Tibial artery (tissue), 4 donors: ENCODE measurements at regions not wholly inside any gene's neighbourhood (a gene's known extent, or its start where the extent isn't known, plus 50 kb on each side); places are given as distances from the start of the nearest gene placed in this dataset.

Experiments
- DNase-seq, 2 donors: peaks; one replicate each; pipeline ENCODE4 v3.0.0-alpha.2; 2019
- H3K27ac ChIP-seq, 2 donors: fragments of 200-600 bp; sonication (generic) in 1 of 2; 1 replicate in 1 of 2; 2 replicates in 1 of 2; pipeline ENCODE4 v1.5.1; 2018 to 2019; ENCODE audit warnings: mild to moderate bottlenecking in 1 of 2
- H3K27me3 ChIP-seq, 2 donors: fragments of 200-600 bp; sonication (generic) in 1 of 2; one replicate each; pipeline versions ENCODE4 v1.5.1 to v1.6.0; 2016 to 2019
- H3K36me3 ChIP-seq, 3 donors: fragments of 200-600 bp; sonication (generic) in 2 of 3; one replicate each; pipeline ENCODE4 v1.5.1; 2016 to 2019; ENCODE audit warnings: mild to moderate bottlenecking in 2 of 3
- H3K4me1 ChIP-seq, 4 donors: fragments of 200-600 bp; sonication (generic) in 2 of 4; 1 replicate in 3 of 4; 2 replicates in 1 of 4; pipeline ENCODE4 v1.5.1; 2016 to 2019
- H3K4me3 ChIP-seq, 2 donors: fragments of 200-600 bp; sonication (generic) in 1 of 2; 1 replicate in 1 of 2; 2 replicates in 1 of 2; pipeline ENCODE4 v1.5.1; 2018 to 2019; ENCODE audit warnings: mild to moderate bottlenecking in 2 of 2
- H3K9me3 ChIP-seq, 3 donors: fragments of 200-600 bp; sonication (generic) in 1 of 3; one replicate each; pipeline ENCODE4 v1.5.1; 2016 to 2019
- CTCF ChIP-seq, 2 experiments: fragments of 200-600 bp in 1 of 2; fragments of 450-650 bp in 1 of 2; IDR thresholded peaks; one replicate each; pipeline ENCODE4 v1.5.1; 2017 to 2019; ENCODE audit warnings: antibody characterized with exemption in 2 of 2, mild to moderate bottlenecking in 1 of 2, moderate library complexity in 1 of 2
- intact Hi-C: fragments of 100-400 bp; cut with DNase I; formaldehyde crosslinking; loops from one replicate; pipeline ENCODE4 v1.15.0; 2023; ENCODE audit warnings: low total_unique reads

- intact Hi-C loops: no loop called here
- DNase-seq: no peak
Observed at GRCh38 chr2:128751746-128752145, 433.1 kb upstream of the HS6ST1 start.

GRCh38 chr2:128752691-128753263 is 434.1 kb upstream of the HS6ST1 start:
- peaks cover 0 to 4% of the 10 kb centered on the region in 2 donors for H3K27me3 ChIP-seq
- H3K4me3 ChIP-seq: no peak overlapping the region
- no peak for TF ChIP-seq CTCF (IDR thresholded peaks at IDR 0.05)
- no peak for DNase-seq
- H3K27ac ChIP-seq: no peak overlapping the region
- intact Hi-C loops: no loop called here
- no peaks in the 10 kb centered on the region for H3K36me3 ChIP-seq
- peaks cover 0 to 9% (median 0%) of the 10 kb centered on the region in 4 donors for H3K4me1 ChIP-seq
- no peaks in the 10 kb centered on the region for H3K9me3 ChIP-seq

More at GRCh38 chr2:128751746-128752145, 433.1 kb upstream of the HS6ST1 start:
- Histone ChIP-seq H3K9me3 (no peaks in the 10 kb centered on the region), H3K27me3 (peaks cover 0 to 4% of the 10 kb centered on the region in 2 donors), H3K36me3 (no peaks in the 10 kb centered on the region), H3K4me3 (no peak overlapping the region), H3K4me1 (peaks cover 0 to 10% (median 0%) of the 10 kb centered on the region in 4 donors), H3K27ac (no peak overlapping the region)
- TF ChIP-seq CTCF (IDR thresholded peaks at IDR 0.05): no peak

- Histone ChIP-seq H3K9me3 (no peaks in the 10 kb centered on the region), H3K4me3 (no peak overlapping the region), H3K27ac (no peak overlapping the region), H3K4me1 (peaks cover 0 to 9% (median 0%) of the 10 kb centered on the region in 4 donors), H3K27me3 (peaks cover 0 to 4% of the 10 kb centered on the region in 2 donors), H3K36me3 (no peaks in the 10 kb centered on the region)
- intact Hi-C loops: no loop called here
- TF ChIP-seq CTCF (IDR thresholded peaks at IDR 0.05): no peak
- DNase-seq: no peak
Observed at GRCh38 chr2:128753321-128753720, 434.7 kb upstream of the HS6ST1 start.

GRCh38 chr2:128753800-128754199 is 435.1 kb upstream of the HS6ST1 start:
- Histone ChIP-seq H3K4me1 (peaks cover 0 to 9% (median 0%) of the 10 kb centered on the region in 4 donors), H3K9me3 (no peaks in the 10 kb centered on the region), H3K36me3 (no peaks in the 10 kb centered on the region), H3K27me3 (peaks cover 0 to 4% of the 10 kb centered on the region in 2 donors), H3K27ac (no peak overlapping the region), H3K4me3 (no peak overlapping the region)
- intact Hi-C loops: no loop called here
- no peak for DNase-seq
- TF ChIP-seq CTCF (IDR thresholded peaks at IDR 0.05): no peak

GRCh38 chr2:128754246-128754724 is 435.6 kb upstream of the HS6ST1 start:
- no peak overlapping the region for H3K27ac ChIP-seq

More at GRCh38 chr2:128754246-128754724, 435.6 kb upstream of the HS6ST1 start:
- TF ChIP-seq CTCF (IDR thresholded peaks at IDR 0.05): no peak
- Histone ChIP-seq H3K9me3 (no peaks in the 10 kb centered on the region), H3K4me1 (peaks cover 0 to 9% (median 0%) of the 10 kb centered on the region in 4 donors), H3K4me3 (no peak overlapping the region), H3K27me3 (peaks cover 0 to 4% of the 10 kb centered on the region in 2 donors), H3K36me3 (no peaks in the 10 kb centered on the region)
- intact Hi-C loops: no loop called here
- DNase-seq: no peak
